Mammary epithelial cell (primary cell): ENCODE measurements at regions not wholly inside any gene's neighbourhood (a gene's known extent, or its start where the extent isn't known, plus 50 kb on each side); places are given as distances from the start of the nearest gene placed in this dataset.

Experiments
- EZH2 ChIP-seq: IDR thresholded peaks from 2 replicates; pipeline ENCODE4 v1.6.1; 2012; ENCODE audit warnings: low read length, inconsistent platforms, borderline replicate concordance
- TF ChIP-seq, protein P1 (sequence below), 2 donors: IDR thresholded peaks in 1 of 2; conservative IDR thresholded peaks in 1 of 2; 2 replicates each; pipeline ENCODE4 v1.5.1; 2011 to 2012; ENCODE audit warnings: inconsistent platforms in 2 of 2, low read length in 2 of 2, mild to moderate bottlenecking in 2 of 2, control low read depth in 1 of 2, low read depth in 1 of 2; ENCODE audit not compliant: insufficient read depth in 1 of 2; ENCODE audit errors: extremely low read depth in 1 of 2

- TF ChIP-seq, protein P1, sequence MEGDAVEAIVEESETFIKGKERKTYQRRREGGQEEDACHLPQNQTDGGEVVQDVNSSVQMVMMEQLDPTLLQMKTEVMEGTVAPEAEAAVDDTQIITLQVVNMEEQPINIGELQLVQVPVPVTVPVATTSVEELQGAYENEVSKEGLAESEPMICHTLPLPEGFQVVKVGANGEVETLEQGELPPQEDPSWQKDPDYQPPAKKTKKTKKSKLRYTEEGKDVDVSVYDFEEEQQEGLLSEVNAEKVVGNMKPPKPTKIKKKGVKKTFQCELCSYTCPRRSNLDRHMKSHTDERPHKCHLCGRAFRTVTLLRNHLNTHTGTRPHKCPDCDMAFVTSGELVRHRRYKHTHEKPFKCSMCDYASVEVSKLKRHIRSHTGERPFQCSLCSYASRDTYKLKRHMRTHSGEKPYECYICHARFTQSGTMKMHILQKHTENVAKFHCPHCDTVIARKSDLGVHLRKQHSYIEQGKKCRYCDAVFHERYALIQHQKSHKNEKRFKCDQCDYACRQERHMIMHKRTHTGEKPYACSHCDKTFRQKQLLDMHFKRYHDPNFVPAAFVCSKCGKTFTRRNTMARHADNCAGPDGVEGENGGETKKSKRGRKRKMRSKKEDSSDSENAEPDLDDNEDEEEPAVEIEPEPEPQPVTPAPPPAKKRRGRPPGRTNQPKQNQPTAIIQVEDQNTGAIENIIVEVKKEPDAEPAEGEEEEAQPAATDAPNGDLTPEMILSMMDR (conservative IDR thresholded peaks at IDR 0.05 in 1 of 2, IDR thresholded peaks at IDR 0.05 in 1 of 2; ENCODE audit: extremely low read depth in 1 of 2, insufficient read depth in 1 of 2, low read depth in 1 of 2, low read length in 2 of 2) = no peak
- no peak for TF ChIP-seq EZH2
These were observed 108.5 kb downstream of the ERCC5 start for GRCh38 chr13:102954350-102954749.
